Panc1 (cell line): ENCODE measurements at regions not wholly inside any gene's neighbourhood (a gene's known extent, or its start where the extent isn't known, plus 50 kb on each side); places are given as distances from the start of the nearest gene placed in this dataset.

Source experiments
- ATAC-seq: fragments of 200-7000 bp; cut with Tn5 transposase; 2 replicates; pipeline ENCODE4 v1.9.1; 2020; ENCODE audit warnings: mild to moderate bottlenecking, moderate library complexity
- BruUV-seq: library from RNA; stranded (reverse); fragments of 400-500 nt; replicated peaks from 2 replicates; lab custom pipeline; 2021; lab: Mats Ljungman, UMichigan
- CTCF ChIA-PET: fragments of 300-600 bp; sonication (Branson Sonifier 250); formaldehyde crosslinking; loops from one replicate; lab custom pipeline; 2022; ENCODE audit warnings: antibody characterized with exemption; lab: Charles Lee
- POLR2A ChIA-PET: fragments of 300-600 bp; sonication (Branson Sonifier 250); formaldehyde crosslinking; loops from one replicate; lab custom pipeline; 2022; ENCODE audit warnings: antibody characterized with exemption; lab: Charles Lee
- DNase-seq: peaks from one replicate; pipeline ENCODE4 v3.0.0-alpha.2; 2010; ENCODE audit warnings: low read depth, low spot score
- H3K27ac ChIP-seq: 2 replicates; pipeline ENCODE4 v1.5.1; 2011; ENCODE audit warnings: mild to moderate bottlenecking, low read length, inconsistent platforms
- H3K27me3 ChIP-seq: fragments of 200-500 bp; sonication (Bioruptor generic); 2 replicates; pipeline ENCODE4 v1.6.0; 2014; ENCODE audit warnings: low read length, inconsistent platforms; ENCODE audit not compliant: control insufficient read depth, insufficient read depth
- H3K36me3 ChIP-seq: fragments of 200-500 bp; sonication (Bioruptor generic); 2 replicates; pipeline ENCODE4 v1.5.1; 2014; ENCODE audit warnings: inconsistent platforms, mild to moderate bottlenecking, low read length, moderate library complexity; ENCODE audit not compliant: control insufficient read depth, insufficient read depth
- H3K4me1 ChIP-seq: 2 replicates; pipeline ENCODE4 v1.5.1; 2011; ENCODE audit warnings: inconsistent platforms, mild to moderate bottlenecking, low read length, moderate library complexity; ENCODE audit not compliant: control insufficient read depth, insufficient read depth
- H3K4me3 ChIP-seq, 2 experiments: 2 replicates each; pipeline ENCODE4 v1.5.1; 2011 to 2012; ENCODE audit warnings: low read depth in 2 of 2, low read length in 2 of 2, mild to moderate bottlenecking in 2 of 2, inconsistent platforms in 1 of 2, moderate library complexity in 1 of 2
- H3K9me3 ChIP-seq: fragments of 200-500 bp; sonication (Bioruptor generic); 2 replicates; pipeline ENCODE4 v1.5.1; 2014; ENCODE audit warnings: low read depth, mild to moderate bottlenecking, inconsistent platforms, low read length, moderate library complexity; ENCODE audit not compliant: control insufficient read depth, insufficient read depth
- POLR2AphosphoS5 ChIP-seq: IDR thresholded peaks from 2 replicates; pipeline ENCODE4 v1.6.1; 2012; ENCODE audit warnings: mild to moderate bottlenecking, low read depth, low read length, moderate library complexity
- SIN3A ChIP-seq: IDR thresholded peaks from 2 replicates; pipeline ENCODE4 v1.6.1; 2012; ENCODE audit warnings: low read depth, mild to moderate bottlenecking, low read length, moderate library complexity, borderline replicate concordance; ENCODE audit not compliant: insufficient read depth
- TCF7L2 ChIP-seq: IDR thresholded peaks from 2 replicates; pipeline ENCODE4 v1.6.1; 2011; ENCODE audit warnings: mild to moderate bottlenecking, low read depth, low read length, inconsistent platforms
- in situ Hi-C: cut with HindIII; loops from 2 replicates; pipeline ENCODE4 v1.10.0; 2016; ENCODE audit warnings: low sequenced_read_pairs, low pct_unique_long_range_greater_than_20kb
- intact Hi-C: fragments of 100-400 bp; cut with micrococcal nuclease; formaldehyde crosslinking; loops from one replicate; pipeline ENCODE4 v1.10.0; 2022; ENCODE audit not compliant: unreplicated experiment
- TF ChIP-seq, protein P1 (sequence below), 2 experiments: IDR thresholded peaks; 2 replicates each; pipeline ENCODE4 v1.6.1; 2011 to 2012; ENCODE audit warnings: low read depth in 2 of 2, control low read depth in 1 of 2, low read length in 1 of 2, mild to moderate bottlenecking in 1 of 2, moderate library complexity in 1 of 2; ENCODE audit not compliant: insufficient read depth in 1 of 2
- TF ChIP-seq, protein P2 (sequence below): fragments of 450-650 bp; IDR thresholded peaks from 2 replicates; pipeline ENCODE4 v1.5.1; 2017; ENCODE audit warnings: mild to moderate bottlenecking

DNA sequence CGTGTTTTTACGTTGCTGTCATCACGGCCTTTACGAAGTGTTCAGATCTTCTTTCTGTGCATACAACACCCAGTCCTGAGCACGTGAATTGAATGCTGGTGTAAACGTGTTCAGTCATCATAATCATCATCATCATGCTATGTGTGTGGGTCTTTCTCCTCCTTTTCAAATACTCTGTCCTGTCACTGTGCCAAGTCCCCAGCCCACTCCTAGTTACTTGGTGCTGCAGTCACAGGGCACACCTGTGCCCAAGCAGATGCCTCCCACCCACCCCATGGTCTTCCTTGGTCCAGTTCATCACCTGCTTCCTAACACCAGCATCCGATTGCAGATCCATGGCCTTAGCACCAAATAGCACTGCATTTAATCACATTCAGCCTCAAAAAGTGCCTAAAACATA, 78.6 kb upstream of the MGMT start:
- TF ChIP-seq, protein P1, sequence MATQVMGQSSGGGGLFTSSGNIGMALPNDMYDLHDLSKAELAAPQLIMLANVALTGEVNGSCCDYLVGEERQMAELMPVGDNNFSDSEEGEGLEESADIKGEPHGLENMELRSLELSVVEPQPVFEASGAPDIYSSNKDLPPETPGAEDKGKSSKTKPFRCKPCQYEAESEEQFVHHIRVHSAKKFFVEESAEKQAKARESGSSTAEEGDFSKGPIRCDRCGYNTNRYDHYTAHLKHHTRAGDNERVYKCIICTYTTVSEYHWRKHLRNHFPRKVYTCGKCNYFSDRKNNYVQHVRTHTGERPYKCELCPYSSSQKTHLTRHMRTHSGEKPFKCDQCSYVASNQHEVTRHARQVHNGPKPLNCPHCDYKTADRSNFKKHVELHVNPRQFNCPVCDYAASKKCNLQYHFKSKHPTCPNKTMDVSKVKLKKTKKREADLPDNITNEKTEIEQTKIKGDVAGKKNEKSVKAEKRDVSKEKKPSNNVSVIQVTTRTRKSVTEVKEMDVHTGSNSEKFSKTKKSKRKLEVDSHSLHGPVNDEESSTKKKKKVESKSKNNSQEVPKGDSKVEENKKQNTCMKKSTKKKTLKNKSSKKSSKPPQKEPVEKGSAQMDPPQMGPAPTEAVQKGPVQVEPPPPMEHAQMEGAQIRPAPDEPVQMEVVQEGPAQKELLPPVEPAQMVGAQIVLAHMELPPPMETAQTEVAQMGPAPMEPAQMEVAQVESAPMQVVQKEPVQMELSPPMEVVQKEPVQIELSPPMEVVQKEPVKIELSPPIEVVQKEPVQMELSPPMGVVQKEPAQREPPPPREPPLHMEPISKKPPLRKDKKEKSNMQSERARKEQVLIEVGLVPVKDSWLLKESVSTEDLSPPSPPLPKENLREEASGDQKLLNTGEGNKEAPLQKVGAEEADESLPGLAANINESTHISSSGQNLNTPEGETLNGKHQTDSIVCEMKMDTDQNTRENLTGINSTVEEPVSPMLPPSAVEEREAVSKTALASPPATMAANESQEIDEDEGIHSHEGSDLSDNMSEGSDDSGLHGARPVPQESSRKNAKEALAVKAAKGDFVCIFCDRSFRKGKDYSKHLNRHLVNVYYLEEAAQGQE (IDR thresholded peaks at IDR 0.05; ENCODE audit: insufficient read depth in 1 of 2, low read depth in 2 of 2, low read length in 1 of 2): no peak
- TF ChIP-seq POLR2AphosphoS5: no peak
- TF ChIP-seq, protein P2, sequence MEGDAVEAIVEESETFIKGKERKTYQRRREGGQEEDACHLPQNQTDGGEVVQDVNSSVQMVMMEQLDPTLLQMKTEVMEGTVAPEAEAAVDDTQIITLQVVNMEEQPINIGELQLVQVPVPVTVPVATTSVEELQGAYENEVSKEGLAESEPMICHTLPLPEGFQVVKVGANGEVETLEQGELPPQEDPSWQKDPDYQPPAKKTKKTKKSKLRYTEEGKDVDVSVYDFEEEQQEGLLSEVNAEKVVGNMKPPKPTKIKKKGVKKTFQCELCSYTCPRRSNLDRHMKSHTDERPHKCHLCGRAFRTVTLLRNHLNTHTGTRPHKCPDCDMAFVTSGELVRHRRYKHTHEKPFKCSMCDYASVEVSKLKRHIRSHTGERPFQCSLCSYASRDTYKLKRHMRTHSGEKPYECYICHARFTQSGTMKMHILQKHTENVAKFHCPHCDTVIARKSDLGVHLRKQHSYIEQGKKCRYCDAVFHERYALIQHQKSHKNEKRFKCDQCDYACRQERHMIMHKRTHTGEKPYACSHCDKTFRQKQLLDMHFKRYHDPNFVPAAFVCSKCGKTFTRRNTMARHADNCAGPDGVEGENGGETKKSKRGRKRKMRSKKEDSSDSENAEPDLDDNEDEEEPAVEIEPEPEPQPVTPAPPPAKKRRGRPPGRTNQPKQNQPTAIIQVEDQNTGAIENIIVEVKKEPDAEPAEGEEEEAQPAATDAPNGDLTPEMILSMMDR: no peak
- no peak for DNase-seq
- Histone ChIP-seq H3K9me3 (no peaks in the 10 kb centered on the region), H3K4me3 (no peak overlapping the region), H3K36me3 (no peaks in the 10 kb centered on the region), H3K27me3 (peaks cover 10% of the 10 kb centered on the region), H3K27ac (no peak overlapping the region), H3K4me1 (no peaks in the 10 kb centered on the region)
- CTCF ChIA-PET: no interaction called here
- ATAC-seq: no peak
- BruUV-seq: no TSS peak
- POLR2A ChIA-PET: no interaction called here
- in situ Hi-C loops: no loop called here
- intact Hi-C loops: no loop called here

DNA sequence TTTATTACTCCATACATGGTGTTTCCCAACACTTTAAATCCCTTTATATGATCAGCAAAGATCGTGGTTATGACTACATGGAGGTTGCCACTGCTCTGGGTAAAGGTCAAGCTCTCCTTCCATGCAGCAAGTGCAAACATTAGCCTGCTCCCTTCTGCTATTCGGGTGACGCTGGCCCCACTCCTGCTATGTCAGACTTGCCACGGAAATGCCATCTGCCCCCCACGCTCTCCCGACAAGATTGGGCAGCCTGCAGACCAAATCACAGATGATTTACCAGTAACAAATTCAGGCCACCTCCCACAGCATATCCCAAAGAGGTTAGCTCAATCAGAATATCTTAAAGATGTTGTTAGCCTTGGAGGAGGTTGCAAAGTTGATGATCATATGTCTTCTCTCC, 77.8 kb upstream of the MGMT start:
- Histone ChIP-seq H3K4me3 (no peak overlapping the region), H3K9me3 (no peaks in the 10 kb centered on the region), H3K4me1 (no peaks in the 10 kb centered on the region), H3K27me3 (peaks cover 18% of the 10 kb centered on the region), H3K36me3 (no peaks in the 10 kb centered on the region), H3K27ac (no peak overlapping the region)
- ATAC-seq (no peak), DNase-seq (no peak)
- ChIA-PET CTCF (no interaction called here), POLR2A (no interaction called here)
- BruUV-seq: no TSS peak
- TF ChIP-seq, protein P2: no peak
- TF ChIP-seq SIN3A (no peak), TCF7L2 (no peak), POLR2AphosphoS5 (no peak)
- TF ChIP-seq, protein P1 (IDR thresholded peaks at IDR 0.05; ENCODE audit: insufficient read depth in 1 of 2, low read depth in 2 of 2, low read length in 1 of 2): no peak
- intact Hi-C loops: no loop called here
- in situ Hi-C loops: no loop called here
